GM23338 (cell line): ENCODE measurements at regions not wholly inside any gene's neighbourhood (a gene's known extent, or its start where the extent isn't known, plus 50 kb on each side); places are given as distances from the start of the nearest gene placed in this dataset.

ENCODE experiments used
- ATAC-seq: fragments of 200-7000 bp; cut with Tn5 transposase; 3 replicates; pipeline ENCODE4 v1.9.1; 2020
- DNase-seq: peaks from one replicate; pipeline ENCODE4 v3.0.0-alpha.2; 2015; ENCODE audit warnings: low spot score
- H2AFZ ChIP-seq: fragments of 200-600 bp; sonication (generic); 2 replicates; pipeline ENCODE4 v1.8.0; 2016; ENCODE audit warnings: antibody characterized with exemption, mild to moderate bottlenecking, moderate library complexity
- H3F3A ChIP-seq: fragments of 200-600 bp; sonication (generic); replicated peaks from 2 replicates; pipeline ENCODE4 v1.8.0; 2017; ENCODE audit warnings: antibody characterized with exemption, mixed run types, low read depth
- H3K27ac ChIP-seq: fragments of 200-600 bp; sonication (generic); 2 replicates; pipeline ENCODE4 v1.6.1; 2016; ENCODE audit warnings: low read depth
- H3K27me3 ChIP-seq: fragments of 200-600 bp; sonication (generic); 2 replicates; pipeline ENCODE4 v1.8.0; 2016; ENCODE audit warnings: mild to moderate bottlenecking, mixed run types, moderate library complexity; ENCODE audit not compliant: insufficient read depth
- H3K36me3 ChIP-seq: fragments of 200-600 bp; sonication (generic); 2 replicates; pipeline ENCODE4 v1.8.0; 2016; ENCODE audit warnings: mild to moderate bottlenecking; ENCODE audit not compliant: insufficient read depth
- H3K4me1 ChIP-seq: fragments of 200-600 bp; sonication (generic); 2 replicates; pipeline ENCODE4 v1.8.0; 2016; ENCODE audit warnings: mild to moderate bottlenecking, moderate library complexity; ENCODE audit not compliant: insufficient read depth
- H3K4me2 ChIP-seq: fragments of 200-600 bp; sonication (generic); 2 replicates; pipeline ENCODE4 v1.7.1; 2017; ENCODE audit warnings: mixed run types
- H3K4me3 ChIP-seq: fragments of 200-600 bp; sonication (generic); 2 replicates; pipeline ENCODE4 v1.6.1; 2016; ENCODE audit warnings: mixed run types
- H3K79me2 ChIP-seq: fragments of 200-600 bp; sonication (generic); replicated peaks from 2 replicates; pipeline ENCODE4 v1.8.0; 2017; ENCODE audit warnings: mild to moderate bottlenecking; ENCODE audit not compliant: insufficient read depth
- H3K9me2 ChIP-seq: fragments of 200-600 bp; sonication (generic); 2 replicates; pipeline ENCODE4 v1.8.0; 2017; ENCODE audit not compliant: insufficient read depth
- H4K20me1 ChIP-seq: fragments of 200-600 bp; sonication (generic); replicated peaks from 2 replicates; pipeline ENCODE4 v1.8.0; 2017; ENCODE audit warnings: mild to moderate bottlenecking; ENCODE audit not compliant: insufficient read depth
- H3K27ac Mint-ChIP-seq: 2 replicates; pipeline ENCODE4 v1.8.0; 2020; ENCODE audit warnings: inconsistent platforms, mild to moderate bottlenecking, moderate library complexity, mixed read lengths
- H3K27me3 Mint-ChIP-seq: 3 replicates; pipeline ENCODE4 v1.8.0; 2022; ENCODE audit warnings: low read depth, mild to moderate bottlenecking, moderate library complexity, mixed read lengths, inconsistent platforms; ENCODE audit not compliant: insufficient read depth, poor library complexity
- H3K36me3 Mint-ChIP-seq: 3 replicates; pipeline ENCODE4 v1.8.0; 2021; ENCODE audit warnings: low read depth, mild to moderate bottlenecking, inconsistent platforms, moderate library complexity, mixed read lengths
- H3K4me1 Mint-ChIP-seq: 3 replicates; pipeline ENCODE4 v1.8.0; 2020; ENCODE audit warnings: mild to moderate bottlenecking, inconsistent platforms, mixed read lengths
- H3K4me3 Mint-ChIP-seq: 3 replicates; pipeline ENCODE4 v1.8.0; 2021; ENCODE audit warnings: moderate library complexity, mild to moderate bottlenecking, inconsistent platforms, mixed read lengths
- H3K9me3 Mint-ChIP-seq: 3 replicates; pipeline ENCODE4 v1.8.0; 2020; ENCODE audit warnings: moderate library complexity, mild to moderate bottlenecking, inconsistent platforms, mixed read lengths
- CREB1 ChIP-seq: fragments of 250-450 bp; sonication (Bioruptor Pico); IDR thresholded peaks from 2 replicates; pipeline ENCODE4 v1.5.0; 2020; ENCODE audit warnings: low read depth, mild to moderate bottlenecking, moderate library complexity
- EZH2 ChIP-seq: fragments of 200-600 bp; sonication (generic); IDR thresholded peaks from one replicate; pipeline ENCODE4 v1.8.0; 2017; ENCODE audit warnings: antibody characterized with exemption, mild to moderate bottlenecking, low read depth; ENCODE audit not compliant: unreplicated experiment
- EZH2phosphoT487 ChIP-seq: fragments of 200-600 bp; sonication (generic); IDR thresholded peaks from one replicate; pipeline ENCODE4 v1.8.1; 2018; ENCODE audit warnings: antibody characterized with exemption; ENCODE audit not compliant: unreplicated experiment
- NANOG ChIP-seq: IDR thresholded peaks from 2 replicates; pipeline ENCODE4 v1.6.1; 2016; ENCODE audit warnings: antibody characterized with exemption, borderline replicate concordance
- POLR2AphosphoS5 ChIP-seq: IDR thresholded peaks from 2 replicates; pipeline ENCODE4 v1.6.1; 2016; ENCODE audit warnings: antibody characterized with exemption, low read depth
- ZNF114 ChIP-seq: fragments of 250-450 bp; sonication (Bioruptor Pico); IDR thresholded peaks from 2 replicates; pipeline ENCODE4 v1.5.0; 2020; ENCODE audit warnings: mild to moderate bottlenecking, moderate library complexity
- ZNF331 ChIP-seq: fragments of 250-450 bp; sonication (Bioruptor Pico); IDR thresholded peaks from 2 replicates; pipeline ENCODE4 v1.5.0; 2020; ENCODE audit warnings: low read depth, mild to moderate bottlenecking, moderate library complexity
- ZNF462 ChIP-seq: fragments of 250-450 bp; sonication (Bioruptor Pico); IDR thresholded peaks from 2 replicates; pipeline ENCODE4 v1.5.0; 2020; ENCODE audit warnings: mild to moderate bottlenecking, moderate library complexity
- TF ChIP-seq, protein P1 (sequence below): IDR thresholded peaks from 2 replicates; pipeline ENCODE4 v1.6.1; 2016; ENCODE audit warnings: antibody characterized with exemption

- Histone ChIP-seq H3K4me1 (no peaks in the 10 kb centered on the region), H3K36me3 (no peaks in the 10 kb centered on the region), H3K79me2 (no peaks in the 10 kb centered on the region), H3K4me2 (no peak overlapping the region), H3K9me2 (peaks cover 17% of the 10 kb centered on the region), H3K4me3 (no peak overlapping the region), H3K27ac (no peak overlapping the region), H3K27me3 (no peaks in the 10 kb centered on the region), H3F3A (no peaks in the 10 kb centered on the region), H2AFZ (no peak overlapping the region), H4K20me1 (no peaks in the 10 kb centered on the region)
- ATAC-seq (no peak), DNase-seq (no peak)
- H3K4me1 Mint-ChIP-seq, result no peaks in the 10 kb centered on the region
- H3K27me3 Mint-ChIP-seq, result peaks cover 2% of the 10 kb centered on the region
- no peak overlapping the region for H3K4me3 Mint-ChIP-seq
- H3K9me3 Mint-ChIP-seq, result no peaks in the 10 kb centered on the region
- H3K36me3 Mint-ChIP-seq, result no peaks in the 10 kb centered on the region
- TF ChIP-seq ZNF462 (CRISPR knock-in tag), result no peak
- no peak for TF ChIP-seq NANOG
- no peak for TF ChIP-seq ZNF331
- TF ChIP-seq, protein P1, sequence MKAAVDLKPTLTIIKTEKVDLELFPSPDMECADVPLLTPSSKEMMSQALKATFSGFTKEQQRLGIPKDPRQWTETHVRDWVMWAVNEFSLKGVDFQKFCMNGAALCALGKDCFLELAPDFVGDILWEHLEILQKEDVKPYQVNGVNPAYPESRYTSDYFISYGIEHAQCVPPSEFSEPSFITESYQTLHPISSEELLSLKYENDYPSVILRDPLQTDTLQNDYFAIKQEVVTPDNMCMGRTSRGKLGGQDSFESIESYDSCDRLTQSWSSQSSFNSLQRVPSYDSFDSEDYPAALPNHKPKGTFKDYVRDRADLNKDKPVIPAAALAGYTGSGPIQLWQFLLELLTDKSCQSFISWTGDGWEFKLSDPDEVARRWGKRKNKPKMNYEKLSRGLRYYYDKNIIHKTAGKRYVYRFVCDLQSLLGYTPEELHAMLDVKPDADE, result no peak
- no peak for TF ChIP-seq CREB1 (CRISPR knock-in tag)
- TF ChIP-seq EZH2phosphoT487, result no peak
- TF ChIP-seq POLR2AphosphoS5, result no peak
- no peak for TF ChIP-seq ZNF114 (CRISPR knock-in tag)
- TF ChIP-seq EZH2, result no peak
- H3K27ac Mint-ChIP-seq, result no peak overlapping the region
These were observed 81.0 kb downstream of the QPCT start for GRCh38 chr2:37425408-37425807.
